ENCODE measurements at regions not wholly inside any gene's neighbourhood (a gene's known extent, or its start where the extent isn't known, plus 50 kb on each side); places are given as distances from the start of the nearest gene placed in this dataset.
"Not testable (repeated sequence)": the region's sequence is repeated elsewhere in the genome, so short reads cannot be mapped to it uniquely, and the experiment has no call there.

DNA sequence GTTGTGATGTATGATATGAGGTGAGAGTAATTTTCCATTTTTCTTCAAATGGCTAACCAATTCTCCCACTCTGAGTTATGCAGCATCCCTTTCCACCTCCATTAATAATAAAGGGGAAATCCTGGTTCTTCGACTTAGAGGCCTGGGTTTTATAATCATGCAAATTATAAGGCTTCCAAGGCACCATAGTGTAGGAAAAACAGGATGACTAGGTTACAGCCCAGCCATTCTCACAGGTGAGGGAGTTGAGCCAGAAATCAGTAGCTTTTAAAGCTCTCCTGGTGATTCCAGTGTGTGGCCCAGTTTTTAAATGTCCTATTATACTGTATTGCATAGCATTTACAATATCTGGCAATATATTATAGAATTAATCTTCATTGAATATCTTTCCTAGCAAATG lies 203.1 kb downstream of the ARHGEF9 start:
- DNase-seq (ENCODE audit: low spot score) = no peak

DNA sequence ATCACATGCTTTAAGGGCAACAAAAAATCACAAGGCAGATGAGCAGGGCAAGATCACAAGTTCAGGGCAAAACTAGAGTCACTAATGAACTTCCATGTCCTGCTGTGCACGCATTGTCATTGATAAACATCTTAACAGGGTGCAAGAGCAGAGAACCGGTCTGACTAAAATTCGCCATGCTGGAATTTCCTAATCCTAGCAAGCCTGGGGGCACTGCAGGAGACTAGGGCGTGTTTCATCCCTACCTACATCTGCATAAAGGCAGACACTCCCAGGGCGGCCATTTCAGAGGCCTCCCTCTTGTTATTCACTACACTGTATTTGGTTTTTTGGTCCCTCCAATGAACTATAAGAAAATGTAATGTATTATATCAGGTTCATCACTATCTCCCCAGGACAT lies 203.6 kb downstream of the ARHGEF9 start:
- DNase-seq (ENCODE audit: low spot score) = no peak

DNA sequence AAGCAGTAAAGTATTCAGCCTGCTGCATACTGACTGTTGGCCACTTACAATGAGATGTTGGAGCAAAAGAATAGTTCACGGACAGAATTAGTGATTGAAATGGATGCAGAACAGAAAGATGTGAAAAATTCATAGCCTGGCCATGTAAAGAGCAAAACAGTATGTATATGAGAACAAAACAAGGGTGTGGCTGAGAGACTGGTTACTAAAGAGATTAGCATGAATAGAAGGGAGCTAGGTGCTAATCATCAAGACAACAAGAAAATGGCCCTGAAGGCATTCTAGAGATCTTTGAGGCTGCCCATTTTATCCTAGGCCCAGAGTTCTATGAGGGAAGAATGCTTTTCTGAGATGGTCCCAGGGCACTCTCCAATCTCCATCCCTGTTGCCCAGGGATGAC lies 208.5 kb downstream of the ARHGEF9 start:
- DNase-seq (ENCODE audit: low spot score) = no peak

DNA sequence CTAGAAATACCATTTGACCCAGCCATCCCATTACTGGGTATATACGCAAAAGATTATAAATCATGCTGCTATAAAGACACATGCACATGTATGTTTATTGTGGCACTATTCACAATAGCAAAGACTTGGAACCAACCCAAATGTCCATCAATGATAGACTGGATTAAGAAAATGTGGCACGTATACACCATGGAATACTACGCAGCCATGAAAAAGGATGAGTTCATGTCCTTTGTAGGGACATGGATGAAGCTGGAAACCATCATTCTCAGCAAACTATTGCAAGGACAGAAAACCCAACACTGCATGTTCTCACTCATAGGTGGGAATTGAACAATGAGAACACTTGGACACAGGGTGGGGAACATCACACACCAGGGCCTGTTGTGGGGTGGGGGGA lies 209.3 kb downstream of the ARHGEF9 start:
- not testable (repeated sequence) for DNase-seq (ENCODE audit: low spot score)

DNA sequence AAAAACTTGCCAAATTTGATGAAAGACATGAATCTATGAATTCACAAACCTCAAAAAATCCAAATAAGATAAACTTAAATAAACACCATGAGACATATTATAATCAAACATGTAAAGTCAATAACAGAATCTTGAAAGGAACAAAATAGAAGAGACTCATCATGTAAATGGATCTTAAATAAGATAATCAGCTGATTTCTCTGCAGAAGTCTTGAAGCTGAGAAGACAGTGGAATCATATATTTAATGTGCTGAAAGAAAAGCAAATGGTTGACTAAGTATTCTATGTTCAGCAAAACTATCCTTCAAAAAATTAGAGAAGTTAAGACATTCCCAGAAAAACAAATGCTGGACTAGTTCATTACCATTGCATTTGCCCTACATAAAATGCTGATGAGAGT lies 215.7 kb upstream of the SPIN4 start:
- no peak for DNase-seq (ENCODE audit: low spot score)

DNA sequence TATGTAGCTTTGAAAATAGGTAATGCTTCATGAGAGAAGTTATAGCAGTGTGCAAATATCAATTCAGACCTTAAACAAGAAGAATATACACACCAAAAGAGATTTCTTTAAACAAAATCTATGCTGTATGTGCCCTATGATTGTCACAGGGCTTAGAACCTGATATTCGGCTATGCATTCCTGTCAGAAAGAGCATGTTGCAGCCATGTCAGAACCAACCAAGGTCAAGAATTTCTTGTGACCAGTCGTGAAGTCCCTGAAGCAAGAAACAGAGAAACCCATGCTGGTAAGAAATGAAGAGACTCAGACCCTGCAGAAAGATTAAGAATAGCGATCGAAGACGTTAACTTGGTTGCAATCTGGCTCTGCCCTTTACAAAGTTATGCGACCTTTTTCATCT lies 210.3 kb upstream of the SPIN4 start:
- DNase-seq (ENCODE audit: low spot score) = peak; percentile 25

DNA sequence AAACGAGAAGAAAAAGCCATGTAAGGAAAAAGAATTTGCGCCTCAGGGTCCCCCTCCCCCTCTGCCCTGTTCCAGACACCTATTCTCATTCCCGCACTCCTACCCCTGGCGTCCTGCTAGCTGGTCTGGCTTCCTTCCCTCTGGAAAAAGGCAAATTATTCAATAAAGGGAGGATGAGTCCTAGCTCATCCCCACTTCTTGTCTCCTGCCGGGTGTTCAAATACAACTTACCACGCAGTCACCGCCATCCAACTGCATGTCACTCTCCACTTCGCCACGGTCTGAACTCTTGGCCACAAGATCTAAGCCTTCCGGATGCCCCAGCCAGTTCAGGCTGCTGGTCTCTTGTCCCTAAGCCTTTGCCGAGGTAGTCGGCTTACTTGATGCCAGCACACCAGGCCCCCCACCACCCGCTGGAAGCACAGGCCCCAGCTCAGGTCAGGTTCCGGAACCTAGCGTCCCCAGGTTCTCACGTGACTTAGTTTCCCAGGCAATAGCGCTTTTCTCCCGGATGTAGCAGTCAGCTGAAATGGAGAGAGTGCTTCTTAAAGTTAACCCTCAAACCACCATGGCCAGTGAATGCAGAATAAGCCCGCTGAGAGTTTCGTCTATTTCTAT lies 209.6 kb upstream of the SPIN4 start:
- DNase-seq (ENCODE audit: low spot score) = peak; percentile 86

DNA sequence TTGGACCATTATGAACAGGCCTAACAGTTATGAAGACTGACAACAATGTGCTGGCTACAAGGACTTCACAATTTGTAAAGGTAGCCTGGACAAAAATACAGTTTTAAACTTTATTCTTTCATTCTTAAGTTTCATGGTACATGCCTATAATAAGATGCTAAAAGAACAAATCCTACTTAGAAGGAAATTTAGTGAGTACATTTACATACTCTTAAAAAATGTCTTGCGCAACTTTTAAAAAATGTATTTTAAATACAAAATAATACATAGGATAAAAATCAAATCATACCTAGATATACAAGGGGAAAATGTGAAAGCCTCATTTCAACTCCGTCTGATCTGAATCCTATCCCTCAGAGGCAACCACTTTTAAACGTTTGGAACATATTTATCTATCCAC lies 200.7 kb upstream of the SPIN4 start:
- DNase-seq (ENCODE audit: low spot score) = no peak

DNA sequence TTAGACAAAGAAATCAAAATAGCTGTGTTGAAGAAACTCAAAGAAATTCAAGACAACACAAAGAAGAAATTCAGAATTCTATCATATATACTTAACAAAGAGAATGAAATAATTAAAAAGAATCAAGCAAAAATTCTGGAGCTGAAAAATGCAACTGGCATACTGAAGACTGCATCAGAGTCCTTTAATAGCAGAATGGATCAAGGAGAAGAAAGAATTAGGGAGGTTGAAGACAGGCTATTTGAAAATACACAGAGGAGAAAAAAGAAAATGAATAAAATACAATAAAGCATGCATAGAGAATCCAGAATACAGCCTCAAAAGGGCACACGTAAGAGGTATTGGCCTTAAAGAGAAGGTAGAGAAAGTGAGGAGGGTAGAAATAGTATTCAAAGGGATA lies 179.5 kb upstream of the SPIN4 start:
- no peak for DNase-seq (ENCODE audit: low spot score)

DNA sequence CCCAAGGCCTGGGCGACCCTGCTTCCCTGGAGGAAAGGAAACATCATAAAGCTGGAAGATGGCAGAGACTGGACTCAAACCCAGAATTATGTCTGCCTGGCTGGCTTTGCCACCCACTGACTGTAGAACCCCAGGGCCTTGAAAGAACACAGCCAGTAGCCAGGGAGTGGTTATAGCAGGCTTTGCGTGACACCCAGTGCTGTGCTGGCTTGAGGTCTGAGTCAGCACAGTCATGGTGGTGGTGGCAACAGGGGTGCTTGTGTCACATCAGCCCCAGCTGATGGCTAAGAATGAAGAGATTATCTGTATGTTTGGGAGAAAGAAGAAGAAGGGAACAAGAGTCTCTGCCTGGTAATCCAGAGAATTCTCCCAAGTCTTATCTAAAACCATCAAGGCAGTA lies 178.8 kb upstream of the SPIN4 start:
- no peak for DNase-seq (ENCODE audit: low spot score)

DNA sequence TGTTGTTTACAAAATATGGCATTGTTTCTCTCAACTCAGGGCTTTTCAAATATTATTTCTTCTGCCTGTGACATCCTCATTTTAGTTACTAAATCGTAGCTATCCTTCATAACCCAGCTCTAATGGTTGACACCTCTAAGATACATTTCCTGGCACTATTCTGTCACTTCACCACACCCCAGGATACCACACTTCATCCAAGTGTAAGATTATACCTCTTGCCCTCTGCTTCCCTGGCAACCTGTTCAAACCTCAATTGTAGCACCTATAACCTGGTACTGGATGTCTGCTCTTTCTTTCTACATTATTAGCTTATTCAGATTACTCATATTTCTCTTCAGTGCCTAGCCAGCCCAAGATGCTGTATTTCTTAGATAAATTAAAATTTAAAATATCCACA lies 175.7 kb upstream of the SPIN4 start:
- no peak for DNase-seq (ENCODE audit: low spot score)

DNA sequence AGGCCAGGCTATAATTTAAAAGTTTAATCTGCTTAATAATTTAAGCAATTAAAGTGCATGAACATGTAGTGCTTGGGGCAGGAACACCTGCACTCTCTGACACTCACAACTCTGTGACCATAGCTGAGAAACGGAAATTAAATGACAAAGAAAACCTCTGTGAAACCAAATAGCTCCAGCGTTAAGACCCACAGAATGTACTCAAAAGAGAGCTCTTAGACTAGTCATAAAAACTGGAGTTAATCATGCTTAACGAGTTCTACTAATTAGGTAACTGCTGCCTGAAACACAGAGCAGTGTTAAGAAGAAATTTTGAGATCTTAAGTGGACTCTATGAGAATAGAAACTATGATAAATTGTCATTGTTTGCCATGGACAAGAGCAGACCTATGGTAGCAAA lies 174.4 kb upstream of the SPIN4 start:
- no peak for DNase-seq (ENCODE audit: low spot score)

DNA sequence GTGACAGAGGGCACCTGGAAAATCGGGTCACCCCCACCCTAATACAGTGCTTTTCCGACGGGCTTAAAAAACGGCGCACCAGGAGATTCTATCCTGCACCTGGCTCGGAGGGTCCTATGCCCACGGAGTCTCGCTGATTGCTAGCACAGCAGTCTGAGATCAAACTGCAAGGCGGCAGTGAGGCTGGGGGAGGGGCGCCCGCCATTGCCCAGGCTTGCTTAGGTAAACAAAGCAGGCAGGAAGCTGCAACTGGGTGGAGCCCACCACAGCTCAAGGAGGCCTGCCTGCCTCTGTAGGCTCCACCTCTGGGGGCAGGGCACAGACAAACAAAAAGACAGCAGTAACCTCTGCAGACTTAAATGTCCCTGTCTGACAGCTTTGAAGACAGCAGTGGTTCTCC lies 168.2 kb upstream of the SPIN4 start:
- DNase-seq (ENCODE audit: low spot score) = not testable (repeated sequence)

DNA sequence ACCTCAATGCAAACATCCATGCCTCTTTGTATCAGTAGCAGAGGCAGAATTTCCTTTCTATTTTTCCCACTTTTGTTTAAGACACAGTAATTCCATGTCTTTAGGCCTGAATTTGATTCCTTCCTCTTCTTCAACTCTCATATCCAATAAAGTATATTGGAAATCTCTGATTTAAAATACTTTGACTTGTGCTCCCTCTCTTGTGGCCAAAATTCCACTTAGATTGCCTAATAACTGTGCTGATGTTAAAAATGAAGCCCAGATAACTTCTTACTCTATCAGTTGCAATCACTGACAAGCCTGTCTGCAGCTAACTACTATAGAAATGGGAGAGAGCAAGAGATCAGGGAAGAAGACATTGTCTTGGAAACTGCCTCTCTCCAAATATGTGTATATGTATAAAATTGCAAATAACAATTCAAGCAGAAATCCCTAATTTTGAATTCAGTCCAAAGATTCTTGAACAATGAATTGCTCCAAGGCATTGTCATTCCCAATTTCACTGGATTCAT lies 163.5 kb upstream of the SPIN4 start:
- no peak for DNase-seq (ENCODE audit: low spot score)

DNA sequence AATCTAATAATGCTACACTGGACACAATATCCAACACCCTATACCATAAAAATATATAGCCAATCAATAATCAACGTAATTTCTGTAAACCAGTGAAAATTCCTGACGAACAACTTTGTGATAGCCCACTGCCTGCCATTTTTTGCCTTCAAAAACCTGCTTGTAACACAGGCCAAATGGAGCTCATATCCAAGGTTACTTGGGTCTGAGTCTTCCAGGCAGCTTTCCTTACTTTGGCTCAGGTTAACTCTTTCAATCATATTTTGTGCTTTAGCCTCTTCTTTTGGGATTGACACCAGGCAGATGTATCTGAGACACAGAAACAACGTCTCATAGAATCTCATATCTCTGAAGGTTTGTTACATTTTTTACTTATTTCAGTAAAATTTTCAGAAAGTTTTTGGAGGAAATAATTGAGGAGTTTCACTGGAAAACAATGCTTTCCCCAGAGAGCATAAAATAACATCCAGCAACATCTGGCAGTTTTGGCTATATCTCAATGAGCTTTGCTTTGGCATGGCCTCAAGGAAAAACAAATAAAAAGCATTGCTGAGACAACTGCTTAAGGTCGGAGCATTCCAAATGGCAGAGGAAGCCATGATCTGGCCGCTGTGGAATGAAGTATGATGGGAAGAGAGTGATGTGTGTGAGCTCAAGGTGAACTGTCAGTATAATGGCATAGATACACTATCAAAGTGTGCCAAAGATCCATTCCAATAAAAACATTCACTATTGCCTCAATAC lies 162.9 kb upstream of the SPIN4 start:
- DNase-seq (ENCODE audit: low spot score) = no peak

DNA sequence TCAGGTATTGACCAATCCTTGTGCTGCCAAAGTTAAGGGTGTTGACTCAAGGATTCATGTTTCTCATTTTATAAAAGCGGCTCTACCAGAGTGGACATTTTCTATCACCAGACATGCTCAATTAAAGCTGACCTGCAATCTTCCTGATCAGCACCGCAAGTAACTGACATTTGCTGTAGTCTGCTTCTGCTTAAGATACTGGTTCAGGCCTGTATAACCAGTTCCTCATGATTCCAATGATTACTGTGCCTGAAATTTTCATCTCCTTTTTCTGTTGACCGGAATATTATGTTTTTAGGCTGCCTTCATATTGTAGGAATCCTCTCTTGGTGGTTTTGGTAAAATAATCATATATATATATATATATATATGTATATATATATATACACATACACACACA lies 160.2 kb upstream of the SPIN4 start:
- DNase-seq (ENCODE audit: low spot score) = no peak

DNA sequence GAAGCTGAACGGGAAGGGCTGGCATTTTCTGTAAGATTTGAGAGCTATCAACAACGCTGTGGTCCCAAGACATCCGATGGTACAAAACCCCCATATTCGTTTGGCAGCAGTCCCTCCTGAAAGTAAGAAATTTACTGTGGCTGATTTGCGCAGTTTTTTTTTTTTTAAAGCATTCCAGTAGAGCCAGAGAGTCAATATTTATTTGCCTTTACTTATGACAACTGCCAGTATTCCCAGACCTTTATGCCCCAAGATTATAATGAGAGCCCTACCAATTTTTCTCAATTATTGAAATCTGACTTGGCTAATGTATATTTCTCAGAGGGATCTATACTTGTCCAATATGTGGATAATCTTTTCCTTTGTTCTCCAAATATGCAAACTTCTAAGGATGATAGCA lies 157.5 kb upstream of the SPIN4 start:
- no peak for DNase-seq (ENCODE audit: low spot score)

DNA sequence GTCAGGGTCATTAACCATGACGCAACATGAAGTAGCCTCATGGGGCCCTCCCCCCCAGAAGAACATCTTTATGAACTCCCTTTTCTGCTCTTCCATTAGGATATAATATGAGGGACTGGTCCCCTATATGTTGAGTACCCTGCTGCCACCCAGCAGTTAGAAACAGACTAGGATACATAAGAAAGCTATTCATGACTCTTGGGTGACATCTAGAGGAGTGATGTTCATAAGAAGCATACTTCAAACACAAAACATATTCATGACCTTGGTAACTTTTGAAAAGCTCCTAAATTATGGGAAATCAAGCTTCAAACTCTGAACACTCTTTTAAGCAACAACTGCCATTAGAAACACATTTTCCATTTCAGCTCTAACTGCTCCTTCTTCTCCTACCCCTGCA lies 155.2 kb upstream of the SPIN4 start:
- peak; percentile 68 for DNase-seq (ENCODE audit: low spot score)

DNA sequence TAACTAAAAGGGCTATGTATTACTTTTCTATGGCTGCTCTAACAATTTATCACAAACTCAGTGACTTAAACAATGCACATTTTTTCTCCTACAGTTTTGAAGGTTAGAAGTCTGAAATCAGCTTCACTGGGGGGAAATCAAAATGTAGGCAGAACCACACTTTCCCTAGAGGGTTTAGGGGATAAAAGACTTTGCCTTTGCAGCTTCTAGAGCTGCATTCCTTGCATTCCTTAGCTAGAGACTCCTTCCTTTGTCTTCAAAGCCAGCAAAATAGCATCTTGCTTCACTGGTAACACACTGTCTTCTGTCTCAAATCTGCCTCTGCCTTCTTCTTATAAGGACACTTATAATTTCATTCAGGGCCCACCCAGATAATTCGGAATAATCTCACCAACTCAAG lies 152.4 kb upstream of the SPIN4 start:
- DNase-seq (ENCODE audit: low spot score) = no peak

DNA sequence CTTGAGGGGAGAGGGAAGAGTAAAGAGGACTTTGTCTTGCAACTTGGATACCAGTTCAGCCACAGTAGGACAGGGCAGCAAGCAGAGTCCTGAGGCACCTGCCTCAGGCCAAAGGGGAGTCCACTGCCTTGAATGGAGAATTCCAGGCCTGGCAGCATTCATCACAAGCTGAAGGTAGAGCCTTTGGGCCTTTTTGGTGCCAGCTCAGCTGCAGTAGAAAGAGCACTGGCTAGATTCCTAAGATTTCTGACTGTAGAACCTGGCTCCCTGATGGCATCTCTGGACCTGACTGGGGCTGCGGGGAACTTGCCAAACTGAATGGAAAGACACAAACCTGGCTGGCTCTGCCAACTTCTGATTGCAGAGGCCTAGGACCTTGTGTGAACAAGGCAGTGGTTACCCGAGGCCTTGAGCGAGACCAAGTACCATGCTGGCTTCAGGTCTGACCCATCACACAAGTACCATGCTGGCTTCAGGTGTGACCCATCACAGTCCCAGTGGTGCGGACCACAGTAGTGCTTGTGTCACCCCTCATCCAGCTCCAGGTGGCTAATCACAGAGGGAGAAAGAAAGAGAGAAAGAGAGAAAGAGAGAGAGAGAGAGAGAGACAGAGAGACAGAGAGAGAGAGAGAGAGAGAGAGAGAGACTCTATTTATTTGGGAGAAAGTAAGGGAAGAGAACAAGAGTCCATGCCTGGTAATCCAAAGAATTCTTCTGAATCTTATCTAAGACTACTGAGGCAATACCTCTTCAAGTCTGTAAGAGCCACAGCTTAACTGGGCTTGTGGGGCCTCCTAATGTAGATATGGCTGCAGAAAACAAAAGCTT lies 137.6 kb upstream of the SPIN4 start:
- DNase-seq (ENCODE audit: low spot score) = no peak

DNA sequence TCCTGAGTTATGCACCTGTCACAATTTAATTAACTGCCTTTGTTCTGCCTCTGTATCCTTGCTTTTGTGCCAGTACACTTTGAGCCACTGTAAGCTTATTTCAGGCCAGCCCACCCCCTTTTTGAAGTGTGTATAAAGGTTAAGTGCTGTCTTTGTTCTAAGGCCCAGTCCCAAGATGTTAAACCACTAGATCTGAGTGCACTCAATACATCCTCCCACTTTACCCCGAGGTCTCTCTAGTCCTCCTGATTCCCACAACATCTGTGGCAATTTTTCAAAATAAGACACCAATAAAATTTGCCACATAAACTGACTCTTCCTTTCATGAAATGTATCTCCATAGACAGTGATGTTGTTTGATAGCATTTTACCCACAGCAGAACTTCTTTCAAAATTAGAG lies 124.1 kb upstream of the SPIN4 start:
- DNase-seq (ENCODE audit: low spot score) = no peak

DNA sequence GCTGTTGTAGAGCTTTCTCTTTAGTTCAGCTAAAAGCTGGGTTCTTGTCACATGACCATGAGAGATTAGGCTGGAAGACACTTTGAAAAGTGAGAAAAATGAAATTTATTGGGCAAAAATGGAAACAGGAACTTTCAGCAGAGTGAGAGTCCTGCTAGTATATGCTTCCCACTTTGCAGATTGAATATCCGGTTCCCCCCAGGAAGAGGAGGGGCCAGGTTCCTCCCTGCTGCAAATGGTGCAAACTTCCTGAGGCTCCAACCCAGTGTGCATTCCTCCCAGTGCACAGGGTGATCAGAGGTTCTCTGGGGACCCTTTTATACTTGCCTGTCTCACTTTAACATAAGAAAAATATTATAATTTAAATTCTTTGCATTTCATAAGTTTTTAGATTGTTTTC lies 119.9 kb upstream of the SPIN4 start:
- no peak for DNase-seq (ENCODE audit: low spot score)

DNA sequence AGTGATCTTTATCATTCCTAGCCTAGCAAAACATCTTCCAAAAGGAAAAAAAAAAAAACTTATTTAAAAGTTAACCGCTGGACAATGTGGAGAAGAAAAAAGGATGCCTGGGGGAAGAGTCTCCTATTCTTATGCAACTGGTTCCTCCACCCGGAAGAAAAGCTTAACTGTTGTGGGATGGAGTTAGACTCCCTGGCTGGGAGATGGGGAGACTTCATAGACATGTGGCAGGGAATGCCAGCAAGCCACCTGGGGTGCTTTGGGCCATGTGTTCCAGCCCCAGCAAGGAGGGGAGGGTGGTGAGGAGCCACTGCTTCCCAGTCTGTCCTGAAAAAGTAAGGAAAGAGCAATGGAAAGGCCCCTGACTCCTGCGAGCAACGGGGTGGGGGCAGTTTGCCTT lies 119.4 kb upstream of the SPIN4 start:
- no peak for DNase-seq (ENCODE audit: low spot score)
